HepG2 (cell line): ENCODE measurements at regions not wholly inside any gene's neighbourhood (a gene's known extent, or its start where the extent isn't known, plus 50 kb on each side); places are given as distances from the start of the nearest gene placed in this dataset.

Experiments
- ATAC-seq: fragments of 200-7000 bp; cut with Tn5 transposase; 3 replicates; pipeline ENCODE4 v1.9.1; 2020; ENCODE audit warnings: mild to moderate bottlenecking, moderate library complexity
- BruUV-seq: library from RNA; stranded (reverse); fragments of 400-500 nt; replicated peaks from 2 replicates; lab custom pipeline; 2021; lab: Mats Ljungman, UMichigan
- CTCF ChIA-PET: fragments of 300-600 bp; formaldehyde crosslinking; extraction: SDS; loops from one replicate; lab custom pipeline; 2021; ENCODE audit warnings: low total read pairs, inconsistent platforms, low intra/inter-chr PET ratio; lab: Yijun Ruan, JAX
- POLR2A ChIA-PET: fragments of 350-600 bp; sonication (Branson Sonifier 250); formaldehyde crosslinking; loops from one replicate; lab custom pipeline; 2020; ENCODE audit warnings: antibody characterized with exemption, inconsistent platforms; lab: Yijun Ruan, JAX
- DNase-seq: peaks from one replicate; pipeline ENCODE4 v3.0.0-alpha.2; 2015; ENCODE audit warnings: low spot score
- FAIRE-seq: peaks from 3 replicates; lab custom pipeline; 2011; peaks lifted over from hg19 to GRCh38; lab: Jason Lieb, UNC
- H2AFZ ChIP-seq: one replicate; pipeline ENCODE4 v1.6.1; 2011; ENCODE audit warnings: low read length, inconsistent platforms
- H3K27ac ChIP-seq: fragments of 300-600 bp; 3 replicates; pipeline ENCODE4 v1.8.0; 2011; ENCODE audit warnings: mixed run types, mild to moderate bottlenecking, mixed read lengths, low read length, inconsistent platforms; ENCODE audit not compliant: insufficient read depth; ENCODE audit errors: extremely low read length
- H3K27me3 ChIP-seq, 2 experiments: fragments of 200-600 bp in 1 of 2; 2 replicates in 1 of 2; 3 replicates in 1 of 2; pipeline versions ENCODE4 v1.6.0 to v1.8.0; 2011; ENCODE audit warnings: low read length in 2 of 2, mild to moderate bottlenecking in 2 of 2, moderate library complexity in 2 of 2, inconsistent platforms in 1 of 2; ENCODE audit not compliant: insufficient read depth in 2 of 2, control insufficient read depth in 1 of 2
- H3K36me3 ChIP-seq, 2 experiments: fragments of 200-600 bp in 1 of 2; replicated peaks in 1 of 2; 2 replicates in 1 of 2; 3 replicates in 1 of 2; pipeline versions ENCODE4 v1.5.1 to v1.8.0; 2011; ENCODE audit warnings: low read length in 2 of 2, inconsistent platforms in 1 of 2; ENCODE audit not compliant: insufficient read depth in 2 of 2, control insufficient read depth in 1 of 2
- H3K4me1 ChIP-seq: 2 replicates; pipeline ENCODE4 v1.5.1; 2012; ENCODE audit warnings: low read length, inconsistent platforms; ENCODE audit not compliant: insufficient read depth
- H3K4me2 ChIP-seq: 2 replicates; pipeline ENCODE4 v1.6.0; 2011; ENCODE audit warnings: low read depth, low read length, inconsistent platforms
- H3K4me3 ChIP-seq, 3 experiments: fragments of 200-600 bp in 1 of 3; sonication (generic), shearing (Covaris generic) in 1 of 3; replicated peaks in 1 of 3; 2 replicates each; pipeline ENCODE4 v1.5.1; 2011 to 2016; ENCODE audit warnings: low read length in 3 of 3, inconsistent platforms in 2 of 3, low read depth in 2 of 3, mild to moderate bottlenecking in 2 of 3, control low read depth in 1 of 3, mixed read lengths in 1 of 3; ENCODE audit not compliant: insufficient read depth in 1 of 3
- H3K79me2 ChIP-seq: one replicate; pipeline ENCODE4 v1.6.1; 2011; ENCODE audit warnings: low read length, inconsistent platforms; ENCODE audit not compliant: insufficient read depth
- H3K9ac ChIP-seq: 2 replicates; pipeline ENCODE4 v1.6.0; 2011; ENCODE audit warnings: mild to moderate bottlenecking, low read depth, low read length, inconsistent platforms; ENCODE audit not compliant: insufficient read depth
- H3K9me3 ChIP-seq: 2 replicates; pipeline ENCODE4 v1.5.1; 2012; ENCODE audit warnings: mild to moderate bottlenecking, low read length
- H4K20me1 ChIP-seq: 2 replicates; pipeline ENCODE4 v1.6.0; 2011; ENCODE audit warnings: inconsistent platforms, mild to moderate bottlenecking, low read length, moderate library complexity; ENCODE audit not compliant: insufficient read depth
- EED ChIP-seq: sonication (generic); formaldehyde crosslinking; IDR thresholded peaks from 2 replicates; pipeline ENCODE4 v1.5.0; 2020; ENCODE audit warnings: mild to moderate bottlenecking, missing genetic modification reagents
- PAF1 ChIP-seq: IDR thresholded peaks from 2 replicates; pipeline ENCODE4 v1.6.1; 2016; ENCODE audit warnings: missing genetic modification reagents, missing compliant biosample characterization
- SUZ12 ChIP-seq: fragments of 150-350 bp; IDR thresholded peaks from 2 replicates; pipeline ENCODE4 v1.6.1; 2014; ENCODE audit warnings: low read depth, low read length
- ZNF333 ChIP-seq: sonication (generic); formaldehyde crosslinking; IDR thresholded peaks from 2 replicates; pipeline ENCODE4 v1.4.0; 2020; ENCODE audit warnings: mild to moderate bottlenecking, missing genetic modification reagents, borderline replicate concordance
- WGBS: methylation state at CpG from one replicate; pipeline ENCODE4 v1.1.6; 2017; ENCODE audit warnings: low lambda C conversion rate; 5-methylcytosine and 5-hydroxymethylcytosine counted together
- in situ Hi-C: cut with HindIII; loops from 2 replicates; pipeline ENCODE4 v1.10.0; 2017; ENCODE audit warnings: low pct_unique_long_range_greater_than_20kb; ENCODE audit not compliant: extremely low pct_ligation_motif_present
- intact Hi-C: fragments of 100-400 bp; cut with micrococcal nuclease; formaldehyde crosslinking; loops from one replicate; pipeline ENCODE4 v1.10.0; 2022; ENCODE audit not compliant: unreplicated experiment
- TF ChIP-seq, protein P1 (sequence below): sonication (generic); formaldehyde crosslinking; IDR thresholded peaks from 2 replicates; pipeline ENCODE4 v1.4.0; 2020; ENCODE audit warnings: missing genetic modification reagents, borderline replicate concordance
- TF ChIP-seq, protein P2 (sequence below): sonication (generic); formaldehyde crosslinking; IDR thresholded peaks from 2 replicates; pipeline ENCODE4 v1.4.0; 2020; ENCODE audit warnings: missing genetic modification reagents, borderline replicate concordance

DNA sequence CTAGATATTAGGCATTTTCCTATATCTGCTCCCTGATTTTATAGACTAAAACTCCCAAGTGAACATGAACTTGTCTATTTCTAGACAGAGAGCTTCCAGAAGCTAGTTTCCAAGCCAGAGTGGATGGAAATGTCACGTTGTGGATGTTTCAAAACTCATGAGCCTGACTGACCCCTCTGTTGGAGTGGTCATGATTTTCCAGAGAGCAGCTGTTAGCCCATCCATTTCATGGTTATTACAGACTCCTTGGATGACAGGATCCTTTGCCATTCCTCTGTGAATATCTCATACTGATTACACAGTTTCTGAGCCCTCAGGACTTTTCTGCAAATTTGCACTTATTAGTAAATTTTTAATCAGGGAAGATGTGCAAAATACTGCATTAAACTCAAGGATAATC, 76.8 kb upstream of the ATF3 start:
- CTCF ChIA-PET, result no interaction called here
- Histone ChIP-seq H3K4me2 (no peak overlapping the region), H3K36me3 (no peaks in the 10 kb centered on the region)
- TF ChIP-seq, protein P1, sequence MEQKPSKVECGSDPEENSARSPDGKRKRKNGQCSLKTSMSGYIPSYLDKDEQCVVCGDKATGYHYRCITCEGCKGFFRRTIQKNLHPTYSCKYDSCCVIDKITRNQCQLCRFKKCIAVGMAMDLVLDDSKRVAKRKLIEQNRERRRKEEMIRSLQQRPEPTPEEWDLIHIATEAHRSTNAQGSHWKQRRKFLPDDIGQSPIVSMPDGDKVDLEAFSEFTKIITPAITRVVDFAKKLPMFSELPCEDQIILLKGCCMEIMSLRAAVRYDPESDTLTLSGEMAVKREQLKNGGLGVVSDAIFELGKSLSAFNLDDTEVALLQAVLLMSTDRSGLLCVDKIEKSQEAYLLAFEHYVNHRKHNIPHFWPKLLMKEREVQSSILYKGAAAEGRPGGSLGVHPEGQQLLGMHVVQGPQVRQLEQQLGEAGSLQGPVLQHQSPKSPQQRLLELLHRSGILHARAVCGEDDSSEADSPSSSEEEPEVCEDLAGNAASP (CRISPR knock-in tag), result no peak
- TF ChIP-seq, protein P2, sequence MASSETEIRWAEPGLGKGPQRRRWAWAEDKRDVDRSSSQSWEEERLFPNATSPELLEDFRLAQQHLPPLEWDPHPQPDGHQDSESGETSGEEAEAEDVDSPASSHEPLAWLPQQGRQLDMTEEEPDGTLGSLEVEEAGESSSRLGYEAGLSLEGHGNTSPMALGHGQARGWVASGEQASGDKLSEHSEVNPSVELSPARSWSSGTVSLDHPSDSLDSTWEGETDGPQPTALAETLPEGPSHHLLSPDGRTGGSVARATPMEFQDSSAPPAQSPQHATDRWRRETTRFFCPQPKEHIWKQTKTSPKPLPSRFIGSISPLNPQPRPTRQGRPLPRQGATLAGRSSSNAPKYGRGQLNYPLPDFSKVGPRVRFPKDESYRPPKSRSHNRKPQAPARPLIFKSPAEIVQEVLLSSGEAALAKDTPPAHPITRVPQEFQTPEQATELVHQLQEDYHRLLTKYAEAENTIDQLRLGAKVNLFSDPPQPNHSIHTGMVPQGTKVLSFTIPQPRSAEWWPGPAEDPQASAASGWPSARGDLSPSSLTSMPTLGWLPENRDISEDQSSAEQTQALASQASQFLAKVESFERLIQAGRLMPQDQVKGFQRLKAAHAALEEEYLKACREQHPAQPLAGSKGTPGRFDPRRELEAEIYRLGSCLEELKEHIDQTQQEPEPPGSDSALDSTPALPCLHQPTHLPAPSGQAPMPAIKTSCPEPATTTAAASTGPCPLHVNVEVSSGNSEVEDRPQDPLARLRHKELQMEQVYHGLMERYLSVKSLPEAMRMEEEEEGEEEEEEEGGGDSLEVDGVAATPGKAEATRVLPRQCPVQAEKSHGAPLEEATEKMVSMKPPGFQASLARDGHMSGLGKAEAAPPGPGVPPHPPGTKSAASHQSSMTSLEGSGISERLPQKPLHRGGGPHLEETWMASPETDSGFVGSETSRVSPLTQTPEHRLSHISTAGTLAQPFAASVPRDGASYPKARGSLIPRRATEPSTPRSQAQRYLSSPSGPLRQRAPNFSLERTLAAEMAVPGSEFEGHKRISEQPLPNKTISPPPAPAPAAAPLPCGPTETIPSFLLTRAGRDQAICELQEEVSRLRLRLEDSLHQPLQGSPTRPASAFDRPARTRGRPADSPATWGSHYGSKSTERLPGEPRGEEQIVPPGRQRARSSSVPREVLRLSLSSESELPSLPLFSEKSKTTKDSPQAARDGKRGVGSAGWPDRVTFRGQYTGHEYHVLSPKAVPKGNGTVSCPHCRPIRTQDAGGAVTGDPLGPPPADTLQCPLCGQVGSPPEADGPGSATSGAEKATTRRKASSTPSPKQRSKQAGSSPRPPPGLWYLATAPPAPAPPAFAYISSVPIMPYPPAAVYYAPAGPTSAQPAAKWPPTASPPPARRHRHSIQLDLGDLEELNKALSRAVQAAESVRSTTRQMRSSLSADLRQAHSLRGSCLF, result no peak
- no peak for TF ChIP-seq SUZ12
- TF ChIP-seq ZNF333 (CRISPR knock-in tag), result no peak
- no peak for TF ChIP-seq EED (CRISPR knock-in tag)
- TF ChIP-seq PAF1 (CRISPR knock-in tag), result no peak
- TF ChIP-seq, all 625 proteins: peak for 0
- DNase-seq (no peak), ATAC-seq (no peak), FAIRE-seq (no peak)
- in situ Hi-C loops (no loop called here), intact Hi-C loops (no loop called here)
- peaks cover 3% of the 10 kb centered on the region; the same call in 1 of the 2 replicates for H3K9me3 ChIP-seq
- no peak overlapping the region for H3K9ac ChIP-seq
- H3K79me2 ChIP-seq, result no peaks in the 10 kb centered on the region
- H3K27me3 ChIP-seq, result peaks cover 0 to 1% of the 10 kb centered on the region in 2 experiments; a peak in 1 of 5 replicates
- H3K4me3 ChIP-seq, result no peak overlapping the region
- no peak overlapping the region for H2AFZ ChIP-seq
- 0% methylated on average over 1 of the region's 1 CpG for WGBS
- no peak overlapping the region for H3K27ac ChIP-seq
- H4K20me1 ChIP-seq, result no peaks in the 10 kb centered on the region
- POLR2A ChIA-PET, result no interaction called here
- no TSS peak for BruUV-seq
- H3K4me1 ChIP-seq, result no peaks in the 10 kb centered on the region
